ENCODE measurements at regions not wholly inside any gene's neighbourhood (a gene's known extent, or its start where the extent isn't known, plus 50 kb on each side); places are given as distances from the start of the nearest gene placed in this dataset.
"Not testable (repeated sequence)": the region's sequence is repeated elsewhere in the genome, so short reads cannot be mapped to it uniquely, and the experiment has no call there.

DNA sequence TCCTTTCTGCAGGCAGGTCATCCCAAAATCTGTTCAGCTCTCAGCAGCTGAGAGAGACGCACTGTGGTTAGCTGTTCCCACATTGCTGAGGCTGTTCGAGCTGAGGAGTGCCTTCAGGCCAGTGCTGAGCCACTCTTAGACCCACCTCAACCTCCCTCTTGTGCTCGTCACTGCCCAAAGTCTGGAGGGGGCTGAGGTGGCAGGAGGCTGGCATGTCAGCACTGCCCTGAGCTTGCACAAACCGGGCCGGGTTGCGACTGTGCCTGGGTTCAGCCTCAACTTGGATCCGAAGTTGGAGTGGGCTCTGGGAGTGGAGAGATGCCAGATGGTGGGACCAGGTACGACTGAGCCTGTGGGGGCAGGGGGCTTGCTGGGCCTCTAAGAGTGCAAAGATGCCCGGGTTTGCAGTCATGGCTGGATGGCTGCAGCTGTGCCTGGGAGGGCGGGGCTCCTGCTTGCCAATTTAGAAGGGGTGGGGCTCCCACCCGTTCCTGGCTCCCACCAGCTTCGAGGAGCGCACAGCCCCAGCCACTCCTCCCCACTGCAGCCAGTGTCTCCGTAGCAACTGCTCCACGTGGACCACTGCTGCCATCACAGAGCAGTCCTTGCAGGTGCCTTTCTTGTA, 1745.7 kb upstream of the TPTE start:
- not testable (repeated sequence) for TF ChIP-seq POLR2AphosphoS5, POLR2A (IDR thresholded peaks at IDR 0.05)
- TF ChIP-seq, protein P1, sequence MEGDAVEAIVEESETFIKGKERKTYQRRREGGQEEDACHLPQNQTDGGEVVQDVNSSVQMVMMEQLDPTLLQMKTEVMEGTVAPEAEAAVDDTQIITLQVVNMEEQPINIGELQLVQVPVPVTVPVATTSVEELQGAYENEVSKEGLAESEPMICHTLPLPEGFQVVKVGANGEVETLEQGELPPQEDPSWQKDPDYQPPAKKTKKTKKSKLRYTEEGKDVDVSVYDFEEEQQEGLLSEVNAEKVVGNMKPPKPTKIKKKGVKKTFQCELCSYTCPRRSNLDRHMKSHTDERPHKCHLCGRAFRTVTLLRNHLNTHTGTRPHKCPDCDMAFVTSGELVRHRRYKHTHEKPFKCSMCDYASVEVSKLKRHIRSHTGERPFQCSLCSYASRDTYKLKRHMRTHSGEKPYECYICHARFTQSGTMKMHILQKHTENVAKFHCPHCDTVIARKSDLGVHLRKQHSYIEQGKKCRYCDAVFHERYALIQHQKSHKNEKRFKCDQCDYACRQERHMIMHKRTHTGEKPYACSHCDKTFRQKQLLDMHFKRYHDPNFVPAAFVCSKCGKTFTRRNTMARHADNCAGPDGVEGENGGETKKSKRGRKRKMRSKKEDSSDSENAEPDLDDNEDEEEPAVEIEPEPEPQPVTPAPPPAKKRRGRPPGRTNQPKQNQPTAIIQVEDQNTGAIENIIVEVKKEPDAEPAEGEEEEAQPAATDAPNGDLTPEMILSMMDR (IDR thresholded peaks at IDR 0.05) = not testable (repeated sequence)

Measured in breast epithelium (tissue), 3 donors.